ENCODE measurements at regions not wholly inside any gene's neighbourhood (a gene's known extent, or its start where the extent isn't known, plus 50 kb on each side); places are given as distances from the start of the nearest gene placed in this dataset.

GRCh38 chr2:67338601-67339233 lies 58.4 kb upstream of the ETAA1 start:
- no peak for DNase-seq
- no peak overlapping the region for H3K4me3 ChIP-seq
- no peak overlapping the region for H3K27ac ChIP-seq
- intact Hi-C loops (cut with DNase I; ENCODE audit: low total_unique reads): no loop called here
- H3K27me3 ChIP-seq: no peaks in the 10 kb centered on the region
- no peaks in the 10 kb centered on the region for H3K9me3 ChIP-seq
- no peaks in the 10 kb centered on the region for H3K4me1 ChIP-seq
- no peaks in the 10 kb centered on the region for H3K36me3 ChIP-seq
- no peak for TF ChIP-seq CTCF (IDR thresholded peaks at IDR 0.05)

GRCh38 chr2:67339234-67339885 lies 57.8 kb upstream of the ETAA1 start:
- Histone ChIP-seq H3K4me1 (no peaks in the 10 kb centered on the region), H3K27ac (no peak overlapping the region), H3K4me3 (no peak overlapping the region), H3K36me3 (no peaks in the 10 kb centered on the region), H3K9me3 (no peaks in the 10 kb centered on the region), H3K27me3 (no peaks in the 10 kb centered on the region)
- no peak for TF ChIP-seq CTCF (IDR thresholded peaks at IDR 0.05)
- DNase-seq: no peak
- intact Hi-C loops (cut with DNase I; ENCODE audit: low total_unique reads): no loop called here

- DNase-seq: no peak
- Histone ChIP-seq H3K27ac (no peak overlapping the region), H3K36me3 (no peaks in the 10 kb centered on the region), H3K4me1 (no peaks in the 10 kb centered on the region), H3K9me3 (no peaks in the 10 kb centered on the region), H3K27me3 (no peaks in the 10 kb centered on the region), H3K4me3 (no peak overlapping the region)
- TF ChIP-seq CTCF (IDR thresholded peaks at IDR 0.05): no peak
- intact Hi-C loops (cut with DNase I; ENCODE audit: low total_unique reads): no loop called here
These were observed 56.8 kb upstream of the ETAA1 start for GRCh38 chr2:67340133-67341011.

GRCh38 chr2:67341012-67341318 lies 56.2 kb upstream of the ETAA1 start:
- H3K27ac ChIP-seq: no peak overlapping the region
- no peak overlapping the region for H3K4me3 ChIP-seq
- H3K9me3 ChIP-seq: no peaks in the 10 kb centered on the region
- H3K27me3 ChIP-seq: no peaks in the 10 kb centered on the region
- TF ChIP-seq CTCF (IDR thresholded peaks at IDR 0.05): no peak
- DNase-seq: no peak
- intact Hi-C loops (cut with DNase I; ENCODE audit: low total_unique reads): no loop called here
- no peaks in the 10 kb centered on the region for H3K4me1 ChIP-seq
- no peaks in the 10 kb centered on the region for H3K36me3 ChIP-seq

- no peak for DNase-seq
- no peak for TF ChIP-seq CTCF (IDR thresholded peaks at IDR 0.05)
- Histone ChIP-seq H3K9me3 (no peaks in the 10 kb centered on the region), H3K36me3 (no peaks in the 10 kb centered on the region), H3K27me3 (no peaks in the 10 kb centered on the region), H3K27ac (no peak overlapping the region), H3K4me1 (no peaks in the 10 kb centered on the region), H3K4me3 (no peak overlapping the region)
- intact Hi-C loops (cut with DNase I; ENCODE audit: low total_unique reads): no loop called here
These were observed 55.8 kb upstream of the ETAA1 start for GRCh38 chr2:67341336-67341735.

Measured in tibial artery (tissue), 4 donors.